Hematopoietic multipotent progenitor cell treated with erythropoietin and hydrocortisone succinate and interleukin-3 and kit ligand, for 8 days (in vitro differentiated cells): ENCODE measurements at regions not wholly inside any gene's neighbourhood (a gene's known extent, or its start where the extent isn't known, plus 50 kb on each side); places are given as distances from the start of the nearest gene placed in this dataset.
A peak's percentile ranks its signal among the peaks of the same experiment; 100 is the strongest.

Source experiments
- DNase-seq: peaks from one replicate; pipeline ENCODE4 v3.0.0-alpha.2; 2015

DNA sequence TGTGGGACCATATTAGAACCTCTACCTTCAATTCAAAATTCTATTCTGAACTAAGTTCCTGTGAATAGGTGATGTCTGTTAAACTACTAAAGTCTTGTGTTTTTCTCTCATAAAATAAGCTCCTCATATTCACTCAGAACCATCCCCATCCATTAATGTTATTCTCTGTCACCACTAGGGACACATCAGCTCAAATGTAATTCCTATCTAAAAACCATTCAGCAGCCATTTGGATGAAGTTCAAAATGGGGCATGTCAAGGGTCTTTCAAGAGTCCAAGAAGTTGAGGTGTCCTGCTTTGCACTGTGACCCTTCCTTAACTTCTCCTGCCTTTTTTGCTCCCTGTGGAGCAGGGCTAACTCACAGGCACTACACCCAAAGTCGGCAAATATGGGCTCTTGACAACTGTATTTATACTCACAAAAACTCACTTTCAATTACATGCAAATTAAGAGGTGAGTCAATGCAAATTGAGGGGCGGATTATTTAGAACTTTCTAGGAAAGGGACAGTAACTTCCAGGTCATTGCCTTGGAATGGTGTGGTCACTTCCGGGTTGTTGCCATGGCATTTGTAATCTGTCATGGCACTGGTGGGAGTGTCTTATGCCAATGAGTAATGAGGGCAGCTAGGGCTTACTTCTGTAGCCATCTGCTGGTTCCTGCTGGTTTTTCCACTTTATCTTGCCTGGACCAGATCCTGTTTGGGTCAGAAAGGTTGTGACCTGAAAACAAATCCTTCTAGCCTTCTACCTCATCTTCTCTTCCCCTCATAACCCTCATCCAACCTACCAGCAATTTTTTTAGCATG lies 128.2 kb upstream of the COX10 start:
- peak; percentile 8 for DNase-seq

DNA sequence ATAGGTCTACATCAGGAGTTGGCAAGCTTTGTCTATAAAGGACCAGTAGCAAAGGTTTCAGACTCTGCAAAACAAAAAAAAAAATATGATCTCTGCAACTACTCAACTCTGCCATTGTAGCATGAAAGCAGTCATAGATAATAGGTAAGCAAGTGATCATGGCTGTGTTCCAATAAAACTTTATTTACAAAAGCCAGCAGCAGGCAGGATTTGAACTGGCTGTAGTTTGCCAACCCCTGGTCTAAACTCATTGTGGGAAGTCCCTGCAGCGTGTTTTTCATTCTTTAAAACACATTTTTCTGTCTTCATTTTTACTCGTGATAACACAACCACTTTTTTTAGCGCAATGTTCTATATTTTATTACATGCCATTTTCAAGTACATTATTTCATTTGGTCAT lies 127.5 kb upstream of the COX10 start:
- no peak for DNase-seq

DNA sequence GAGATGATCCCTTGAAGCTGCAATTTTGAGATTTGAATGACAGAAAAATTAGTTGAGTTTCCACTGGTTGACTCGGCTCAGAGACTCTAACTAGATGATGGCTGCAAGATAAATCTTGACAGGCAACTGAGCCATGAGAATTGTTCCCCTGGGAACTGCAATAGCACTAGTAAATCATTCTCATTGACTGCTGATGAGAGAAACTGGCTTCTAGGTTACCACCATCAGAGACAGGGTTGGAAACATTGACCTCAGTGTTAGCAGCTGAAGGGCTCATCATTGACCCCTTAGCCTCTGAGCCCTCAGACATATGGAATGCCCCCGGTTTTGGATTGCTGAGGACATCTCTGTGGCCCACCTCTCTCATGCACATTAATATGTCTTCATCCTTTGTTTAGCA lies 125.4 kb upstream of the COX10 start:
- no peak for DNase-seq

DNA sequence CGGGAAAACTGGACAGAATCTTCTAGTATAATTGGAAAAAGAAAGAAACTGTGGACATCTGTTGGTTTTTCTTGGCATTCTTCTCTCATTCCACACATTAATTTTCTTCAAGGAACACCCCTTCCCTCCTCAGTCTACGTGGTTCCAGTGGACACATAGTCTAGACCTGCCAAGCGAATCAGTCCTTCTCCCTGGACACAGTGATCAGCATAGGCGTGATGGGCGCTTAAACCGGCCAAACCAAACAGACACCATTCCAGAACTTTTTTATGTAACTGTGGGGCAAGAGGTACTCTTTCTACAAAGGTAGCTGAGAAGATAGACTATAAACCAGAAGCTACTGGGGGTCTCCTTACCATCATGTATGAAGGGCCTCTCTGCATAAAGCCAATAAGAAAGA lies 121.8 kb upstream of the COX10 start:
- no peak for DNase-seq

DNA sequence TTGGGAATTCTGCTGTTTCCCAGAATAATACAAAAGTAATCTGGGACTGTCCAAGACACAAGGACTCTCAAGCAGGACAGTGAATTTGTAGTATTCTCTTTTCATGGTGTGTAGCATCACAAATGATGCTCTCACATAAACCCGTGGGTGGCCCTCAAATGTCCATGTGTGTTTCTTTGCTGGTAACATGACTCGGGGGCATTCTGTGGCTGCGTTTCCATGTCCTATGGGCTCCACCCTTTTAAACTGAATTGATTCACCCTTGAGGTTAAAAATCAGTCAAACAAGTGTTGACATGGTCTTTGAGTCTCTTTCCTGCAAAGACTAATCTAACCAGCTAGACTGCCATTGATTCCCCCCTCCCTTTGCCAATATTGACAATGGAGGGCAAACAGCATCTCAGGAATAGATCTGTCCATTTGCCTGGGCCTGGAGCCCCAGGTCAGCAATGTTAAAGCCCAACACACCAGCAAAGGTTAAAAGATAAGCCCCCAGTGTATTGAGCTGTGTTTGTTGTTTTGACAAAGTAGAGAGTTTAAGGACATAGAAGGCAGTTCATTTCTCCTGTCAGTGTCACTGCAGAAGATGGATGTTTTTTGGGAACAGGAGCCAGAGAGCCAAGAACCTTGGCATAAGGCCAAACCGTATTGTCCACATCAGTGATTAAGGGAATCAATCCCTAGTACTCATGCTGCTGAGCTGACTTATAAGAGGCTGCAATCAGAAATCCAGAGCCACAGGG lies 117.1 kb upstream of the COX10 start:
- DNase-seq = no peak

DNA sequence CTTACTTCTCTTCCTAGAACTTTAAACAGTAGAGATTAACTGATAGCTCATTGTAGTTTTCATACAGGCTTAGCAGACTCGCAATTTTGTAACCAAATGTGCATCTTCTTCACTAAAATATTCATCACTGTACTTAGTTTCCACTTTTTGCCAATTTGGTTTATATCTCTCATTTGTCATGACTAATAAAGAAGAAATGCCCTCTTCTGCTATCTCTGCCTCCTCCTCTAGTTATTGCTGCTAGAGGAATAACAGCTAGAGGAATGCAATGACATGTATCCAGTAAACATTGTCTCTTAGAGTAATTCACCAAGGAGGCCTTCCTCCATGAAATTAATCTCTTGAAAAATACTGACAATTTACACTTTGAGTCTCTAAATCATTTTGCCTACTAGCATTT lies 115.5 kb upstream of the COX10 start:
- DNase-seq = no peak

DNA sequence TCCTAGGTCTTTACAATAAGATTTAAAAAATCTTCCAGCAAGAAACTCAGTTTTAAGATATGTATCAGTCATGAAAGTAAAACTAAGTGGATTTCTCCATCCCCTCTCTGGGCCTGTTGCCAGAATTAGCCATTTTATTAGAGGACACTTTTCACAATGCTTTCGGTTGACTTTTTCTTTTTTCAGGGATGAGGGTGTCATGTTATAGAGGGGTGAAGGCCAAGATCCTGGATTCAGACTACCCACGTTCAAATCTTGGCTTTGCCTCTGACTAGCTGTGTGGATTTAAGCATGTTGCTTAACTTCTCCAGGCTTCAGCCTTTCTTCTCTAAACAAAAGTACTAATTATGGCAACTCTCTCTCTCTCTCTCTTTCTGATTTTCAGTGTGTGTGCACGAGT lies 111.7 kb upstream of the COX10 start:
- DNase-seq = no peak

DNA sequence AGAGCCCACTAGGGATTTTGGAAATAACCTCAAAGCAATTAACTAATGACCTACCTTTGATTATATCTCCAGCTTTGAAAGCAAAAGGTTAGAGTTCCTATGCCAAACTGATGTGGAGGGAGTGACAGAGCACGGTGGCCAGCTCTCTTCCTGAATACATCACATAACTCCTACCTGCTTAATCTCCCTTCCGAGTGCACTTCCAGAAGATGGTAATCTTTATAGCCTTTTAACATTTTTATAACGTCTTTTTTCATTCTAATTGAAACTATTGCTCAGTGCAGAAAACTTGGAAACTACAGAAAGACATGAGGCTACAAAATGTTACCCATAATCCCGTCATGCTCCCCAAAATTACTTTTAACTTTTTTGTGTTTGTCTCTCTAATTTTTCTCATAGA lies 110.5 kb upstream of the COX10 start:
- DNase-seq = no peak

DNA sequence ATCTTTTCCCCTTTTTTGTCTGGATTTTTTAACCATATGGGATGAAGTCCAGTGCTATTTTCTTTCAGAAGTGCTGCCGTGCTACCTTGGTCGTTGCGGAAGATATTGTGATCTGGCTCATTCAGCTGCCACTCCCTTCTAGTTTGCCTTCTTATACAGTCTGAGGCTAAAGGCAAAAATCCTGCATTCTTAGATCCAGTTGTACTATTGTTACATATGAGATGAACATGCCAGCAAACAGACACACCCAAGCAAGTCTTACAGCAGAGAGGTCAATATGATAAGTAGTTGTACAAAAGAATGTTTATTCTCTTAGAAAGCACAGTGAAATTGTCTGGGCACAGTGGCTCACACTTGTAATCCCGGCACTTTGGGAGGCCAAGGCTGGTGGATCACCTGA lies 108.0 kb upstream of the COX10 start:
- DNase-seq = no peak

DNA sequence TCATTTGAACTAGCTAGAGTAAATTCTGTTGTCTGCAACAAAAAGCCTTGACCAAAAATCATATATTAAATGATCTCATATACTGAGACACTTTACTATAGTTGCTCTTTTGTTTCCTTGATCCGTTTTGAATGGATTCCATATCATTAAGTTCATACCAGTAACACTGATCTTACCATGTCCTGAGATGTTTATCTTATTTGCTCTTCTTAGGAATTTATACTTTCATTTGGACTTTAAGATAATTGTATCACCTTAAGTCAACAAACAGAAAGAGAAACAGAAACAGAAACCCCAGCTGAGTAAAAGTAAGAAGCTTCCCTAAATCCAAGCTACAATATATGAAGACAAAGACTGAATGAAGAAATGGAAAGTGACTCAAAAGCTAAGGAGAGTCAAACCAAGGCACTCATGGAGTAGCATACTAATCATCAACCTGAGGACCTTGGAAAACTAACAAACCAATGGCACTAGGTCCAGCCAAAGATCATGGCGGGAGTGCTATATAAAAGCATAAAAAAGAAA lies 106.5 kb upstream of the COX10 start:
- no peak for DNase-seq

DNA sequence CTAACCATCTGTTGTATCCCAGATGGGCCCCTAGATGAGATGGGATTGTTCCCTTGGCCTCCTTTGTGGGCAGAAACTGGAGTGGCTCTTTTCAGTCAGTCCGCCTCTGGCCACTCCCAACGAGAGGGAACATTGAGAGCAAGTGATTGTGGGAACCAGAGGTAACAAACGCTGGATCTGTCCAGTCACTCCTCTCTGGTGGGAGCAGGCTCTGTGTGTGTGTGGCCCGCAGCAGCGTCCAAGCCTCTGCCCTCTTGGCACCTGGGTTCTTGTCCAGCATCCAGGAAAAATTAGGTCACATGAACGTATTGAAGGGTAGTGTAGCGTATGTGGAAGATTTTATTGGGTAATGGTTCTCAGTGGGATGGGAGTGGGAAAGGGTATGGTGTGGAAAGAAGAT lies 101.9 kb upstream of the COX10 start:
- DNase-seq = no peak

DNA sequence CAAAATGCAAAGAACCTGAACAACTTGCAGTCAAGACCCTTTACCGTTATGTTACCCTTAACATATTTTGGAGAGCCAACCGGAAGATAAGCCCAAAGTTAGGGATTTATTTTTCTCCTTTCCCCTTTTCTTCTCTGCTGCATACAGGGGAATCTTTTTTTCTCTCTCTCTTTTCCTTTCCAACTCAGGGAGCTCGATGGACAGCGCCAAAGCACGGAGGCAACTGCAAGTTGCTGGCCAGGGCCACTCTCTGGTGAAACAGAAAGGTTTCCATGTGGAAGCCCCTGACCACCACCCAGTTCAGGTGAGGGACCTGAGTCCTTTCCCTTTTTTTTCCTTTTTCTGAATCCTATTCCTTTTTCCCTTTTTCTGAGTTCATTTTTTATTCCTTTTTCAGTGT lies 98.8 kb upstream of the COX10 start:
- no peak for DNase-seq

DNA sequence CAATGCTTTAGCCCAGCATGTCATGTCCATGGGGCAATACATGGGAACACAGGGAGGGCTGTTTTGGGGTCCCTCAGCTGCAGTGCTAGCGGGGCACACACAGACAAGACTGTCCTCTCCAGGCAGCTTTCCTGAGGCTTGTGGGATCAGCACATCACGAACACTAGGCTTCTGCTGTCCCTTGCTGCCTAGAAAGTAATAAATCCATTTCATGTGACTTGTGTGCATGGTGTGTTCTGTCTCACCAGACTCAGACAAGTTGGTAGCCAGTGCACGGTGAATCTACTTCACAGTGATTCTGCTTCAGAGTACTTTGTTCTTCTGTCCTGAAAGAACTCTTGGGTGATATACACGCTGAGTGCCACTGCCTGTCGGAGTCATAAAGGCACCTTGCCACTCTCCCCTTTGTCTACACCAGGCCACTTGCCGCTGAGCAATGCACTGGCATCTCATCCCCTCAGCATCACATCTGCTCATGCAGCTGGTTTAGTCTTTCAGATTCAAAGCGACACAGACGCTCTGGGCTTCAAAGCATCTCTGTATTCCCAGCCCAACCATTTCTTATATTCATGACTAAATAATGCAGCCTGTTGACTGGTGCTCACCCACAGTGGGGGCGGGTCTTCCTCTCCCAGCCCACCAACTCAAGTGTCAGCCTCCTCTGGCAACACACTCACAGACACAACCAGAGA lies 95.2 kb upstream of the COX10 start:
- no peak for DNase-seq

DNA sequence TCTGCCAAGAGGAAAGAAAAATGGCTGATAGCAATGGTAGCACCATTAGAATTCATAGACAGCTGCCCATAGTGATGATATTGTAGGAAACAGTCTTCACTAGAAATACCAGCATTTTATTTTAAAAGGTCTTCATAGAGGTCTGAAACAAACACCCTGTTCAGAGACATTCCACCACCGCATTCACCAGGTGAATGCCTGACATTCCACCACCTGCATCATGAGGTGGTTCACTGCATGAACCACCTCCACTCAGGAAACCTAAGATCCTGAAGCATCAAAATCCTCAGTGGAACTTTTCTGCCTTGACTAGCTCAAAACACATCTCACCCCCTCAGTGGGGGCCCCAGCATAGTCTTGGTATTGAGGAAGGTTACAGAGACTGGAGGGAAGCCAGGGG lies 91.5 kb upstream of the COX10 start:
- no peak for DNase-seq

DNA sequence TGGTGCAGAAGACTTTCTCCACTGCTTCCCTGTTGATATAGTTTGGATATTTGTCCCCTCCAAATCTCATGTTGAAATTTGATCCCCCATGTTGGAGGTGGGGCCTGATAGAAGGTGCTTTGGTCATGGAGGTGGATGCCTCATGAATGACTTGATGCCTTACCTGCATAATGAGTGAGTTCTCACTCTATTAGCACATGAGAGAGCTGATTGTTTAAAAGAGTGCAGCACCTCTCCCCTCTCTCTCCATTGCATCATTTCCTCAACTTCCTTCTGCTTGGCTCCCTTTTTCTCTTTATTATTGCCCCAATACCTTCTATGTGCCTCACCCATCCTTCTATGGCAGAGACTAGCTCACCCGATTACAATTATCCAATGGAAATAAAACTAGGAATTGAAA lies 90.8 kb upstream of the COX10 start:
- DNase-seq = no peak

DNA sequence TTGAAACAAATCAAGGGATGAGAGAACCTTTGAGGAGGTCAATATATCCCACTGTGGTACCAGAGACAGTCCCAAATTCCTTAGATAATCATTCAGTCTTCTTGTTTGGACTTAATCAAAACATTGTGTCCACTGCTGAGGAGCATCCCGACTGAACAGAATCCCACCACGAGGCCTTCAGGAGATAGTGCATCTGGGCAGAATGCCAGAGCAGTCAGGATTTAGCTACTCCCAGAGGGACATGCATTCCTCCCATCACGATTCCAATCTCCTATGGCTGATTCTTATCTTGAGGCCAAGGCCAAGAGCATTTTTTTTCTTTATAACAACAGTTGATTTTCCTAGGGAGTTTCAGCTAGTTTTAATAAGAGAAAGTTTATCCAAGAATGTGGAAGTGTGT lies 87.4 kb upstream of the COX10 start:
- DNase-seq = no peak

DNA sequence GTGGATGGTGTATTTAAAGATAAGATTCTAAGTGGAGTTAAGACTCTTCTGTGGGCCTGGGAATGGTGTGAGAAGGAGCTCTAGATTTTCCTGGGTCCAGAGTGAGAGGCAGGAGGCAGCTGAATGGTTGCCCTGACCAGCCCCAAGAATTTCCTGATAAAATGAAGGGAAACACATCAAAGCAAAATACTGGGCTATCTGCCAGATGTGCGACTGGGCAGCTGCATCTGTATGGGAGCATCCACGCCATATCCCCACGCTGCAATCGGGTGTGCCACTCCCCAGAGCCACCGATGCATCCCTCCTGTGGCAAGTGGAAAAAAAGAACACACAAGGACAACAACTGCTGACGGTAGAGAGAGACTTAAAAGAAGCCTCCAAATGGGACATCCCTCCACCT lies 84.3 kb upstream of the COX10 start:
- no peak for DNase-seq

DNA sequence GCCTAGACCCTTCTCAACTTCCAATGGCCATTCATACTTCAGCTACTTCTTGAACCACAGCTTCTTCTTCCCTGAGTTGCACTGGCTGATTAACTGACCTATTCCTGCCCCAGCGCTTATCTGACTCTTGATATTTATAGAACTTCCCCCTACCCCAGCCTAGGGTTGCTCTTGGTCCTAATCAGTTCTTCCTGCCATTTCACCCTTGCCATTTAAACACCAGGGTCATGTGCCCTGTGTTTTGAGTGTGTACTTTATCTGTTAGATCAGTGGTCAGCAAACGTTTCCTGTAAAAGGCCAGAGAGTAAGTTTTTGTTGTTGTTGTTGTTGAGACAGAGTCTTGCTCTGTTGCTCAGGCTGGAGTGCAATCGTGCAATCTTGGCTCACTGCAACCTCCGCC lies 82.4 kb upstream of the COX10 start:
- peak; percentile 12 for DNase-seq

DNA sequence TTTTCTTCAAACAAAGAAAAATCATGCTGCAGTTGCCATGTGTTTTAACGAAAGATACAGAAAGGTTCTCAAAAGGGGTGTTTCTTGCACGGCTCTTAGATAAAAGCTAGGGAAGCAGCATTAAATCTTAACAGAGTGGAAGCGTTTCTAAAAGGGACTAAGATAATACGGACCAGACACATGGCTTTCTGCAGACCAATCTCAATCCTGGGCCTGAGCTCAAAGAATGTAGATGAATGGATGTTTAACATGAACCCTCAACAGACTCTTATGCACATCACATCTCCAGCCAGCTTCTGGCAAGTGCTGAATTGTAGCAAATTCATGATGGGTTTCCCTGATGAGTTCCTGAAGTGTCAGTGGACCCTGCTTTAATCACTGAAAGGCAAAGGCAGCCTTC lies 80.2 kb upstream of the COX10 start:
- no peak for DNase-seq

DNA sequence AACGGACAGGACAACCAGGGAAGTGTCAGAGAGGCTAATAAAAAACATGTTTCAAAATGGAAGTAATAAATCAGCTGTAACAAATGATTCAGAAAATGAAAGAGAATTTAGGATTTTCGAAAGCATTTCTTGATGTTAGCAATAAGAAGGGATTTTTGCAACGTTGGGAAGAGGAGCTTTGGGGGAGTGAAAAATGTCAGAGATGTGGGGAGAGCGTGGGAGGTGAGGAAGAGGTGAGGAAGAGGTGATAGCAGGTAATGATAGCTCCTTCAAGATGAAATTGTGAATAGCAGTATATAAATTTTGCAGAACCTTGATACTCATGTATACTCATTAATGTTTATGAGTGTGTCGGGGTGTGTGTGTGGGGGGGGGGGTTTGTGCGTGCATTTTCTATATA lies 76.2 kb upstream of the COX10 start:
- no peak for DNase-seq

DNA sequence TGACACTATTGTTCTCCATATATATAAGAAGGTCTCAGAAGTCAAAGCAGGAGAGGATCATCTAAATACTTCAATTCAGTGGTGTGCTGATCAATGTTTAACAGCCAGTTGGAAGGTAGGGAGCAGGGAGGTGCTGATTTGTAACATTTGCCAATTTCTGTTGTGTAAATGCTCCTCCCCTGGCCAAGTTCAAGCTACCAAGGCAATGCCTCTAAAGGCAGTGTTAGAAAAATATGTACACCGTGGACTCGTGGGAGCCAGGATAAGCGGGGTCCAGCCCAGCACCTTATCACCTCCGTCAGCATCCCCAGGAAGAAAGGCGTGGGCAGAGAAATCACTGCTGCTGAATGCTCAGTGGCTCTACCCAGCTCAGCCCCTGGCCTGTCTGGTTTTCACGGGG lies 75.3 kb upstream of the COX10 start:
- DNase-seq = no peak

DNA sequence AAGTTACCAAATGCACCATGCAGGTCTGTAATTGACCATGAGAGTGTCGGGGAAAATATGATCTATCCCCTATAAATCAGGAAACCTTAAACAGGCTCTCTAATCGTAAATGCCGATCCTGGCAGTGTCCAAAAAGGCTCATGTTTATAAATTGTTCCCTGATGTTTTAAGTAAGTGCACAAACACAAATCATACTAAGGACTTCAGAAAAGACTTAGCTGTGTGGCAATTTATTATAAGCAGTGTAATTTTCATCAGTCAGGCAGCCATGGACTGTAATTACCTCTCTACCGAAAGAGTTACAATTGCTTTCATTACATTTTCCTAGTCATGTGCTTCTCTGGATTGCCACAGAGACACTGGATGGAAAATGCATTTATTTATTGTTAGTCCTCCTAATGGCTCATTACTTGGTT lies 73.4 kb upstream of the COX10 start:
- no peak for DNase-seq

DNA sequence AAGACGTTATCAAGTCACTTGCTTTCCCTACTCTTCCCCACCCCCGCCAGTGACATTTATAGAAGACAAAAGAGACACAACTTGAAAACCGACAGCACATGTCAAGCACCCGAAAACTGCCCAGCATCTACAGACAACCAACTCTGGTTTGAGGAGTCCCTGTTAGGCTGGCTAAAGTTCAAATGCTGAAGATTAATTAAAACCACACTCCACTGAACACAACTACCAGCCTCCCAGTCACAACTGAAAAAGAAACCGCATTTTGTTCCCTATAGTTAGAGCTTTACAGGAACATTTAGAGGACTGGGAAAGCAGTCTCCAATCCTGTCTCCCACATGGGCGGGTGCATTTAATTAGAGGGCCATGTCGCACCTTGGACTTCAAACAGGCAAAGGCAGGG lies 73.0 kb upstream of the COX10 start:
- DNase-seq = no peak

DNA sequence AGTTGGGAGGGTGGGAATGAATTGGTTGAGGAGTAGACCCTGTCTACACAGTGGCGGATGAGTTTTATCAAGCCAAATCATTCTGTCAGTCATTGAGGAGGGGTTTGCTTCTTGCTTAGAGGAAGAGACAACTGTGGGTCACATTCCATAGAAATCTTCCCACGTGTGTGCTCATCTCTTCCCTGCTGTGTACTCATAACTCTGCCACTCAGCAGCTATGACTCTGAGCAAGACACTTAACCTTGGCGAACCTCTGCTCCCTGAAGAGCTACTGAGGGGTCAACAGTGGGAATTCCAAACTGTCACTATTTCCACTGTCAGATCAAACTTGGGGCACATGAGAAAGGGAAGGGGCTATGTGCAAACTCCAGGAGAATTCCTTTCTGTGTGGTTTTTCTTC lies 72.6 kb upstream of the COX10 start:
- DNase-seq = no peak
